Aorta (tissue), 5 donors: ENCODE measurements at regions not wholly inside any gene's neighbourhood (a gene's known extent, or its start where the extent isn't known, plus 50 kb on each side); places are given as distances from the start of the nearest gene placed in this dataset.
"Not testable (repeated sequence)": the region's sequence is repeated elsewhere in the genome, so short reads cannot be mapped to it uniquely, and the experiment has no call there.

Experiments used
- ATAC-seq: fragments of 200-7000 bp; cut with Tn5 transposase; one replicate; pipeline ENCODE4 v1.9.1; 2022; ENCODE audit warnings: moderate library complexity; ENCODE audit not compliant: low FRiP score
- DNase-seq, 2 donors: peaks; one replicate each; pipeline ENCODE4 v3.0.0-alpha.2; 2020
- H3K27ac ChIP-seq, 2 donors: one replicate each; pipeline ENCODE4 v1.5.1; 2013; ENCODE audit warnings: low read length in 2 of 2, mild to moderate bottlenecking in 2 of 2, moderate library complexity in 2 of 2, control low read depth in 1 of 2, inconsistent platforms in 1 of 2, low read depth in 1 of 2
- H3K27me3 ChIP-seq, 2 donors: one replicate each; pipeline ENCODE4 v1.6.1; 2013; ENCODE audit warnings: control low read depth in 1 of 2, low read length in 1 of 2, mild to moderate bottlenecking in 1 of 2, moderate library complexity in 1 of 2; ENCODE audit not compliant: insufficient read depth in 2 of 2, control insufficient read depth in 1 of 2
- H3K36me3 ChIP-seq, 2 donors: one replicate each; pipeline ENCODE4 v1.6.1; 2013; ENCODE audit warnings: control low read depth in 1 of 2, low read length in 1 of 2, mild to moderate bottlenecking in 1 of 2; ENCODE audit not compliant: insufficient read depth in 2 of 2, control insufficient read depth in 1 of 2
- H3K4me1 ChIP-seq, 2 donors: one replicate each; pipeline ENCODE4 v1.6.1; 2013; ENCODE audit warnings: low read length in 2 of 2, control low read depth in 1 of 2, mild to moderate bottlenecking in 1 of 2, moderate library complexity in 1 of 2; ENCODE audit not compliant: insufficient read depth in 2 of 2, control insufficient read depth in 1 of 2
- H3K4me3 ChIP-seq, 2 donors: one replicate each; pipeline ENCODE4 v1.5.1; 2013; ENCODE audit warnings: low read length in 2 of 2, control low read depth in 1 of 2, mild to moderate bottlenecking in 1 of 2
- H3K9me3 ChIP-seq: one replicate; pipeline ENCODE4 v1.6.1; 2013; ENCODE audit warnings: mild to moderate bottlenecking, low read length; ENCODE audit not compliant: control insufficient read depth
- WGBS, 2 donors: extraction: QIAGEN DNeasy Blood & Tissue Kit; methylation state at CpG; one replicate each; pipeline ENCODE4 v1.1.7; 2013; 5-methylcytosine and 5-hydroxymethylcytosine counted together
- intact Hi-C, 2 donors: fragments of 100-400 bp; cut with DNase I; formaldehyde crosslinking; loops; one replicate each; pipeline versions ENCODE4 v1.14.2 to v1.15.0; 2022
- donor health status: healthy with polysubstance abuse.
- donor health status: Bipolar disorder and iron deficiency.
- donor health status: DM: no; HTN: no; CAD: no.
- donor health status: DM: no; HTN: no; CAD: no.
- donor health status: DM: yes; HTN: yes; CAD: no.

DNA sequence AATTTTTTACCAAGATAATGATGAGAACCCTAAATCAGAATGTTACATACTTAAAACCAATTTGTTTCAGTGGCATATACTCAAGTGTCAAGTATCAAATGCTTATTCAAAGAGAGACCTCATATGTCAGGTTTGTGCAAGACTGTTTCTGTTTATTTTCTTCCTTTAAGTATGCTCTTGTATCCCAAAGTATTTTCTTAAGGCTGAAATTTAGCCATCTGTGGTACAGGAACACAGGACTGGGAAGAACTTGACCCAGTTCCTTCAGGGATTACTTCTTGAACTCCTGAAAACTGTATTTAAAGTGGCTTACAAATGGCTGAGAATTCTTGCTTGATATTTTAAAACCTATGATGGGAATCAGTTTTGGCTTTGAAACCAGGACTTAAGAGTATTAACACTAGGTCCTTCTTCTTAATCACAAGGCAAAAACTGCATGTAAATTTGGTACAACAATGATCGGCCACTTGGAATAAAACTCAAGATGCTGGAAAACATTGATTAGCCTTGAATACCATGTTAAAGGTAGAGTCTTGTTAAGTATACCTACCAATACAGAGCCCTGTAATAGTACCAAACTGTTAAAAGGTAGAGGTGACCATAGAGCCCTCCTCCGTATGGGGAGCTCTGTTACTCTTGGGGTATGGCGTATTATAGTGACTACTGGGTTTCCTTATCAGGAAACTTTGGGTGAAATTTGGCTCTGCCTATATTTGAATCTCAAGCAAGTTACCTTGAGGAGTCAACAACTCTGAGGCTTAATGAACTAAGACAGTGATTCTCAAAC lies 95.9 kb downstream of the BLID start:
- WGBS, 2 donors: 83 to 84% methylated on average over 3 of the region's 3 CpGs

DNA sequence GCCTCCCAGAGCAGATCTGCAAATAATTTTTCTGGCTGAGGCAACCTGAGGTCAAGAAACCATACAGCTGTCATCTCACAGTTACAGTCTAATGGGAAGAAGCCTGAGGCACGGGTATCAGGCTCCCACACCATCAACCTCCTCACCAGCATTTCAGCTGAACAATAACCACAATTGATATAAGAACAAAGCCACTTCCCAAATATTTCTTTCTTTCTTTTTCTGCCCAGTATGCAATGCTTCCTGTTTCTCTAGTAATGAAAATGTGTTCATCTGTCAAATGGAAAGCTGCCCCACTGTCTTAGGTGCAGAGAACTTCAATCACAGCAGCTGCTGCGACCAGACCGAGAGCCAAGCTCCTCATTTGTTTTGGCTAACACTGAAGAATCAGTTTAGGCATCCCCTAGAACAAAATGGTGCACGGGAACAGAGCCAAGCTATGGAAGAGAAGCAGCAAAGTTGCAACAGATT lies 108.4 kb downstream of the BLID start:
- H3K9me3 ChIP-seq: no peaks in the 10 kb centered on the region
- no peaks in the 10 kb centered on the region for H3K27me3 ChIP-seq
- ATAC-seq (no peak), DNase-seq (peak in 1 of 2 donors; percentile 49)
- intact Hi-C loops: loop anchor here in 1 of 2 donors (10.0 kb wide), 1 partner anchor 63 kb away; no protein-coding TSS in a partner anchor
- H3K4me1 ChIP-seq: no peaks in the 10 kb centered on the region
- no peaks in the 10 kb centered on the region for H3K36me3 ChIP-seq
- no peak overlapping the region for H3K4me3 ChIP-seq
- WGBS, 2 donors: 3 to 5% methylated on average over 4 of the region's 4 CpGs
- H3K27ac ChIP-seq: peak overlapping the region in 1 of 2 donors; percentile 25

More for the DNA sequence above, 95.9 kb downstream of the BLID start:
- H3K27ac ChIP-seq: no peak overlapping the region
- no peak overlapping the region for H3K4me3 ChIP-seq
- H3K27me3 ChIP-seq: no peaks in the 10 kb centered on the region
- H3K4me1 ChIP-seq: no peaks in the 10 kb centered on the region
- intact Hi-C loops: loop anchor here (5.0 kb wide), 4 partner anchors 77 to 487 kb away; no protein-coding TSS in a partner anchor
- no peaks in the 10 kb centered on the region for H3K36me3 ChIP-seq
- no peak for DNase-seq
- H3K9me3 ChIP-seq: no peaks in the 10 kb centered on the region
- ATAC-seq: no peak

DNA sequence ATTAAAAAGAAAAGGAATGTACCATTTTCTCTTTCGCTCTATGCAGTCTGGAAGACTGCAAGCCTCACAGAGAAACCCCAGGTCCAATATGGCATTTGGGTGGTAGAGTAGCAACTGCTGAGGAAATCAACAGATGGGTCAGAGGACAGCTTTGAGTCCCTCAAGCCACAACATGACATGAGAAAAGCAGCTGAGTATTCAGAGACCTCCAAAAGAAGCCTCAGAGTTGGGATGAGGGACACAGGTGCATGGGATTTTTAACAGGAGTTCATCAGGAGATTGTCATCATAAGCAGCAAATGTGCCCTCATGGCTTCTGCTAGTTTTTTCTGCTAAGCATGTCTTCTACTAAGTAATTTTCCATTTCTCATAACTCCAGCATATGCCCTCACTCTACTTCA lies 111.6 kb downstream of the BLID start:
- ATAC-seq: no peak
- WGBS, 2 donors: 92 to 97% methylated on average over 1 of the region's 1 CpG

DNA sequence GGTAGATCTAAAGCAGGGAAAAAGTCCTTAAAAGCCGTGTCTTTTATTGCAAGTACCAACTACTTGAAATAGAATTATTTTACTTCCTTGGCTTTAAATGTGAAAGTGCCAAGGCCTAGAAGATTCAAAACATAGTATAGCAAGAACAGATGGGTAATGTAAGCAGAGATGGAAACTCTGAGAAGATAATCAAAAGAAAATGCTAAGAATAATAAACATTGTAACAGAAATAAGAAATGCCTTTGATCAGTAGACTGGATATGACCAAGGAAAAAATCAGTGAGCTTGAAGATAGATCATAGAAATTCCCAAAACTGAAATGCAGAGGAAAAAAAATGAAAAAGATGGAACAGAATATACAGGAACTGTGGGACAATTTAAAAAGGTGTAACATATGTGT lies 113.1 kb downstream of the BLID start:
- no peaks in the 10 kb centered on the region for H3K4me1 ChIP-seq
- WGBS, 2 donors: 48 to 65% methylated on average over 1 of the region's 1 CpG
- H3K9me3 ChIP-seq: no peaks in the 10 kb centered on the region
- no peaks in the 10 kb centered on the region for H3K36me3 ChIP-seq
- H3K27ac ChIP-seq: no peak overlapping the region
- ATAC-seq (no peak), DNase-seq (no peak)
- intact Hi-C loops: loop anchor here in 1 of 2 donors (10.0 kb wide), 1 partner anchor 58 kb away; no protein-coding TSS in a partner anchor
- no peaks in the 10 kb centered on the region for H3K27me3 ChIP-seq
- H3K4me3 ChIP-seq: no peak overlapping the region

More for the DNA sequence above, 111.6 kb downstream of the BLID start:
- Histone ChIP-seq H3K36me3 (no peaks in the 10 kb centered on the region), H3K27ac (no peak overlapping the region), H3K4me3 (no peak overlapping the region), H3K9me3 (no peaks in the 10 kb centered on the region), H3K27me3 (no peaks in the 10 kb centered on the region), H3K4me1 (no peaks in the 10 kb centered on the region)
- DNase-seq: no peak
- intact Hi-C loops: loop anchor here in 1 of 2 donors (10.0 kb wide), 1 partner anchor 60 kb away; no protein-coding TSS in a partner anchor

DNA sequence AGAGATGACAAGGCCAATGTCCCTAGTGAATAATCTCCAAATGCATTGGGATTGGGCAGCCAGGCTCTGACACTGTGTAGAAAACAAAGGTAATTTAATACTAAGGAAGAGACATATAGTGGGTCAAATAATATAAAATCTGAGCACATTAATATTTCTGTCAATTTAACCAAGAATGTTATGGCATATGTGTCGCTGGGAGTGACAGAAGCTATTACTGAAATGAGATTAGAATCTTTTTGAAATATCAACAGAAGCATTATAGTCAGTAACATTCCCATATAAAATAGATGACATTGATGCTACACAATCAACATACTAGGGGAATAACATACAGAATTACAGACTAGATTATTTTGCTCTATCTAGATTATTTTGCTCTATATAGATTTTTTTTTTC lies 114.0 kb downstream of the BLID start:
- WGBS, 2 donors: 97 to 98% methylated on average over 1 of the region's 1 CpG
- no peaks in the 10 kb centered on the region for H3K4me1 ChIP-seq
- intact Hi-C loops: loop anchor here in 1 of 2 donors (10.0 kb wide), 1 partner anchor 57 kb away; no protein-coding TSS in a partner anchor
- no peak for ATAC-seq
- no peak overlapping the region for H3K4me3 ChIP-seq
- no peaks in the 10 kb centered on the region for H3K9me3 ChIP-seq
- DNase-seq: no peak
- H3K36me3 ChIP-seq: no peaks in the 10 kb centered on the region
- no peak overlapping the region for H3K27ac ChIP-seq
- no peaks in the 10 kb centered on the region for H3K27me3 ChIP-seq

DNA sequence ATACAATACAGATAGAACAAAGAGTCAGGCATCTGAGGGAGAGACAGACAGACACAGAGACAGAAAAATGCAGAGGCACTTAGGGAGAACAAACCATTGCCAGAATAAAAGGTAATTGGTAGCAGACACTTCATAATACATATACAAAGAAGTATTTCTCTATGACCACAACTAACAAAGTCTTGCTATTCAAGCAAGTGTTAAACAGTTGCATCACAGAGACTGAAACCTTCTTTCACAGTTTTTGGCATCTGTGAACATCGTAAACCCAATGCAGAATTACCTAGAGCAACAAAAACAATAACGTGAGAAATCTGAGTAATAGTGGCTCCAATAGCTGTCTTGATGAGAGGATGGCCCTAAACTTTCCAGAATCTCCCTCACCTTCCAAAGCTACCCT lies 116.4 kb downstream of the BLID start:
- 84 to 90% methylated on average over 2 of the region's 2 CpGs for WGBS, 2 donors
- intact Hi-C loops: loop anchor here in 1 of 2 donors (10.0 kb wide), 1 partner anchor 55 kb away; no protein-coding TSS in a partner anchor

DNA sequence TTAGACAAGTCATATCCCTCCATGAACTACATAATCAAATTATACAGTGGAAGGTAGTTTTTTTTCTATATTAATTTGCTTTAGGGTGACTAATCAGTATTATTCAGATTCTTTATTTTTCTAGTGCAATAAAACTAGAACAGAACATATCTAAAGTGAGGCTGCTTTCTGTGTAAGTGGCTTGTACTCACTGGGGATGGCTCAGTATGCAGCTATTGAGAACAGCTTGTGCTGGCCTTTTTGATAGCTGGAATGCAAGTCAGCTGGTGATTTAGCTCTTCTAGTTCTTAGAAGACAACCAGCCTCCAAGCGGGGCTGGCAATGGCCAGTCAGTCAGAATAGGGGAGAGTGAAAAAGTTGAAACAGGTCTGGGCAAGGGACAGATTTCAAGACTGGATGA lies 119.4 kb downstream of the BLID start:
- no peak overlapping the region for H3K27ac ChIP-seq
- H3K4me3 ChIP-seq: no peak overlapping the region
- no peaks in the 10 kb centered on the region for H3K9me3 ChIP-seq
- intact Hi-C loops: no loop called here
- ATAC-seq: no peak
- H3K36me3 ChIP-seq: no peaks in the 10 kb centered on the region
- H3K4me1 ChIP-seq: peaks cover 0 to 2% of the 10 kb centered on the region in 2 donors
- no peak for DNase-seq
- 81 to 88% methylated on average over 1 of the region's 1 CpG for WGBS, 2 donors
- H3K27me3 ChIP-seq: no peaks in the 10 kb centered on the region

More for the DNA sequence above, 116.4 kb downstream of the BLID start:
- no peaks in the 10 kb centered on the region for H3K9me3 ChIP-seq
- no peak overlapping the region for H3K27ac ChIP-seq
- DNase-seq (no peak), ATAC-seq (no peak)
- peaks cover 0 to 2% of the 10 kb centered on the region in 2 donors for H3K4me1 ChIP-seq
- H3K27me3 ChIP-seq: no peaks in the 10 kb centered on the region
- H3K36me3 ChIP-seq: no peaks in the 10 kb centered on the region
- H3K4me3 ChIP-seq: no peak overlapping the region

DNA sequence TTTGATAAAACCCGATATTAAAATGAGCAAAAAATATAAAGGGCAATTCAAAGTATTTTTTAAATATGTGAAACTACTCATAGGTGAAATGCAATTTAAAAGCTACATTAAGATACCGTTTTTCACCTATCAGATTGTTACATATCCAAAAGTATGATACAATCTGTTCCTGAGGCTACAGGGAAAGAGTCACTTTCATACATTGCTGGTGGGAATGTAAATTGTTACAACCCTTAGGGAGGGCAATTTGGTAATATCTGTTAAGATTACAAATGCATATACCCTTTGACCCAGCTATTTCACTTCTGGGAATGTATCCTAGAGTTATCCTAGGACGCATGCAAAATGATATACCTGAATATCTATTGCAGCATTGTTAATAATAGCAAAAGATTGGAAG lies 132.1 kb downstream of the BLID start:
- 88 to 92% methylated on average over 3 of the region's 3 CpGs for WGBS, 2 donors
- Histone ChIP-seq H3K4me3 (no peak overlapping the region), H3K9me3 (no peaks in the 10 kb centered on the region), H3K36me3 (no peaks in the 10 kb centered on the region), H3K27ac (no peak overlapping the region), H3K27me3 (no peaks in the 10 kb centered on the region), H3K4me1 (no peaks in the 10 kb centered on the region)
- intact Hi-C loops: no loop called here
- ATAC-seq: no peak
- no peak for DNase-seq

DNA sequence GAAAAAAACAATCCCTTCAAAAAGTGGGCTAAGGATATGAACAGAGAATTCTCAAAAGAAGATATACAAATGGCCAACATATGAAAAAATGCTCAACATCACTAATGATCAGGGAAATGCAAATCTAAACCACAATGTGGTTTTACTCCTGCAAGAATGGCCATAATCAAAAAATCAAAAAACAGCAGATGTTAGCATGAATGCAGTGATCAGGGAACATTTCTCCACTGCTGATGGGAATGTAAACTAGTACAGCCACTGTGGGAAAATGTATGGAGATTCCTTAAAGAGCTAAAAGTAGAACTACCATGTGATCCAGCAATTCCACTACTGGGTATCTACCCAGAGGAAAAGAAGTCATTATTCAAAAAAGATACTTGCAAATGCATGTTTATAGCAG lies 138.1 kb downstream of the BLID start:
- H3K36me3 ChIP-seq, H3K27ac ChIP-seq, H3K4me1 ChIP-seq, ATAC-seq, H3K27me3 ChIP-seq, DNase-seq, H3K9me3 ChIP-seq, intact Hi-C loops, H3K4me3 ChIP-seq: not testable (repeated sequence)
